NCI-H524 treated with DMSO at 0.1 percent for 48 hours (cell line): ENCODE measurements at regions not wholly inside any gene's neighbourhood (a gene's known extent, or its start where the extent isn't known, plus 50 kb on each side); places are given as distances from the start of the nearest gene placed in this dataset.
A peak's percentile ranks its signal among the peaks of the same experiment; 100 is the strongest.
"Not testable (repeated sequence)": the region's sequence is repeated elsewhere in the genome, so short reads cannot be mapped to it uniquely, and the experiment has no call there.

Source experiments
- DNase-seq: peaks from one replicate; lab custom pipeline; 2025; lab: John Stamatoyannopoulos, UW

- DNase-seq, result not testable (repeated sequence)
These were observed 116.6 kb upstream of the MBNL1 start for GRCh38 chr3:152151877-152152765.

- not testable (repeated sequence) for DNase-seq
These were observed 115.6 kb upstream of the MBNL1 start for GRCh38 chr3:152153115-152153514.

- no peak for DNase-seq
These were observed 113.3 kb upstream of the MBNL1 start for GRCh38 chr3:152155246-152156020.

GRCh38 chr3:152156880-152157279 lies 111.8 kb upstream of the MBNL1 start:
- no peak for DNase-seq

- DNase-seq, result no peak
These were observed 111.4 kb upstream of the MBNL1 start for GRCh38 chr3:152157337-152157736.

GRCh38 chr3:152159328-152159727 lies 109.4 kb upstream of the MBNL1 start:
- no peak for DNase-seq

GRCh38 chr3:152160350-152161011 lies 108.2 kb upstream of the MBNL1 start:
- DNase-seq, result no peak

- DNase-seq, result no peak
These were observed 96.3 kb upstream of the MBNL1 start for GRCh38 chr3:152172460-152172859.

GRCh38 chr3:152173627-152174026 lies 95.1 kb upstream of the MBNL1 start:
- DNase-seq, result no peak

- DNase-seq, result no peak
These were observed 93.7 kb upstream of the MBNL1 start for GRCh38 chr3:152174876-152175527.

GRCh38 chr3:152175528-152175889 lies 93.2 kb upstream of the MBNL1 start:
- no peak for DNase-seq

- no peak for DNase-seq
These were observed 92.5 kb upstream of the MBNL1 start for GRCh38 chr3:152176241-152176640.

- no peak for DNase-seq
These were observed 91.7 kb upstream of the MBNL1 start for GRCh38 chr3:152176998-152177397.

GRCh38 chr3:152177757-152178156 lies 91.0 kb upstream of the MBNL1 start:
- no peak for DNase-seq

- peak; percentile 72 for DNase-seq
These were observed 85.3 kb upstream of the MBNL1 start for GRCh38 chr3:152183473-152183872.

GRCh38 chr3:152184971-152185686 lies 83.6 kb upstream of the MBNL1 start:
- DNase-seq, result no peak

- no peak for DNase-seq
These were observed 82.7 kb upstream of the MBNL1 start for GRCh38 chr3:152185891-152186630.

GRCh38 chr3:152190636-152191183 lies 78.0 kb upstream of the MBNL1 start:
- DNase-seq, result no peak

- no peak for DNase-seq
These were observed 76.7 kb upstream of the MBNL1 start for GRCh38 chr3:152192050-152192449.

GRCh38 chr3:152192936-152193672 lies 75.6 kb upstream of the MBNL1 start:
- DNase-seq, result no peak
